BJ (cell line): ENCODE measurements at regions not wholly inside any gene's neighbourhood (a gene's known extent, or its start where the extent isn't known, plus 50 kb on each side); places are given as distances from the start of the nearest gene placed in this dataset.

Experiments
- CTCF ChIA-PET: fragments of 350-600 bp; formaldehyde crosslinking; extraction: SDS; loops from one replicate; lab custom pipeline; 2021; ENCODE audit warnings: antibody characterized with exemption, inconsistent platforms; lab: Yijun Ruan, JAX
- POLR2A ChIA-PET: fragments of 300-600 bp; sonication (Branson Sonifier 250); formaldehyde crosslinking; extraction: SDS; loops from one replicate; lab custom pipeline; 2021; ENCODE audit warnings: antibody characterized with exemption; lab: Charles Lee
- DNase-seq: peaks from one replicate; pipeline ENCODE4 v3.0.0-alpha.2; 2011; ENCODE audit warnings: low read depth
- H3K27me3 ChIP-seq: 2 replicates; pipeline ENCODE4 v1.6.0; 2011; ENCODE audit warnings: low read length; ENCODE audit not compliant: control insufficient read depth, insufficient read depth
- H3K36me3 ChIP-seq: 2 replicates; pipeline ENCODE4 v1.5.1; 2011; ENCODE audit warnings: low read length; ENCODE audit not compliant: control insufficient read depth, insufficient read depth
- H3K4me3 ChIP-seq: 2 replicates; pipeline ENCODE4 v1.5.1; 2011; ENCODE audit warnings: low read depth, mild to moderate bottlenecking, control low read depth, low read length
- TF ChIP-seq, protein P1 (sequence below): IDR thresholded peaks from 2 replicates; pipeline ENCODE4 v1.5.1; 2011; ENCODE audit warnings: low read depth, mild to moderate bottlenecking, control low read depth, inconsistent platforms, low read length, moderate library complexity; ENCODE audit not compliant: insufficient read depth

DNA sequence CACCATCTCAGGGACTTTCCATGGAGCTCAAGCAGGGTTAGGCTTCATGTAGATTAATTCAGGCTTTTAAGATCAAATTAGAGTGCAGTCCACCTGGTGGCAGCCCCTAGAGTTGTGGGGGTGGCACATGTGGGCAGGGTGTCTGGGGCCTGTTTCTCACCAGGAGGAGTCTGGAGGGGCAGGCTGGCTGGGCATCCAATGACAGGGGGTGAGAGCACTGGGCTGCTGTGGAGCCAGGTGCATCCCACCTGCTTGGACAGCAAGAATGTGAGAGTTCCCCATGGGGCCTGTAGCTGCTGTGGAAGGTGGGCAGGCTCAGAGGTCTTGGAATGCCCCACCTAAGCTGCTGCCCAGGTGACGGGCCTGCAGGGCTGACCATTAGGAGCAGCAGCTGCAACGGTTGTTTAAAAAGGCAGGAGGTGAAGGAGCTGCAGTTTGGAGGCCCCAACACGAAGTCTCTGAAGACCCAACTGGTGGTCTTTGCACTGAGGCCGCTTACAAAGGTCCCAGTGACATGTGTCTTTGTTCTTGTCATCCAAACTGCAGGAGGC lies 686.3 kb upstream of the HS6ST1 start:
- Histone ChIP-seq H3K4me3 (no peak overlapping the region), H3K27me3 (no peaks in the 10 kb centered on the region), H3K36me3 (no peaks in the 10 kb centered on the region)
- ChIA-PET CTCF (no interaction called here), POLR2A (no interaction called here)
- no peak for DNase-seq
- TF ChIP-seq, protein P1, sequence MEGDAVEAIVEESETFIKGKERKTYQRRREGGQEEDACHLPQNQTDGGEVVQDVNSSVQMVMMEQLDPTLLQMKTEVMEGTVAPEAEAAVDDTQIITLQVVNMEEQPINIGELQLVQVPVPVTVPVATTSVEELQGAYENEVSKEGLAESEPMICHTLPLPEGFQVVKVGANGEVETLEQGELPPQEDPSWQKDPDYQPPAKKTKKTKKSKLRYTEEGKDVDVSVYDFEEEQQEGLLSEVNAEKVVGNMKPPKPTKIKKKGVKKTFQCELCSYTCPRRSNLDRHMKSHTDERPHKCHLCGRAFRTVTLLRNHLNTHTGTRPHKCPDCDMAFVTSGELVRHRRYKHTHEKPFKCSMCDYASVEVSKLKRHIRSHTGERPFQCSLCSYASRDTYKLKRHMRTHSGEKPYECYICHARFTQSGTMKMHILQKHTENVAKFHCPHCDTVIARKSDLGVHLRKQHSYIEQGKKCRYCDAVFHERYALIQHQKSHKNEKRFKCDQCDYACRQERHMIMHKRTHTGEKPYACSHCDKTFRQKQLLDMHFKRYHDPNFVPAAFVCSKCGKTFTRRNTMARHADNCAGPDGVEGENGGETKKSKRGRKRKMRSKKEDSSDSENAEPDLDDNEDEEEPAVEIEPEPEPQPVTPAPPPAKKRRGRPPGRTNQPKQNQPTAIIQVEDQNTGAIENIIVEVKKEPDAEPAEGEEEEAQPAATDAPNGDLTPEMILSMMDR = no peak

DNA sequence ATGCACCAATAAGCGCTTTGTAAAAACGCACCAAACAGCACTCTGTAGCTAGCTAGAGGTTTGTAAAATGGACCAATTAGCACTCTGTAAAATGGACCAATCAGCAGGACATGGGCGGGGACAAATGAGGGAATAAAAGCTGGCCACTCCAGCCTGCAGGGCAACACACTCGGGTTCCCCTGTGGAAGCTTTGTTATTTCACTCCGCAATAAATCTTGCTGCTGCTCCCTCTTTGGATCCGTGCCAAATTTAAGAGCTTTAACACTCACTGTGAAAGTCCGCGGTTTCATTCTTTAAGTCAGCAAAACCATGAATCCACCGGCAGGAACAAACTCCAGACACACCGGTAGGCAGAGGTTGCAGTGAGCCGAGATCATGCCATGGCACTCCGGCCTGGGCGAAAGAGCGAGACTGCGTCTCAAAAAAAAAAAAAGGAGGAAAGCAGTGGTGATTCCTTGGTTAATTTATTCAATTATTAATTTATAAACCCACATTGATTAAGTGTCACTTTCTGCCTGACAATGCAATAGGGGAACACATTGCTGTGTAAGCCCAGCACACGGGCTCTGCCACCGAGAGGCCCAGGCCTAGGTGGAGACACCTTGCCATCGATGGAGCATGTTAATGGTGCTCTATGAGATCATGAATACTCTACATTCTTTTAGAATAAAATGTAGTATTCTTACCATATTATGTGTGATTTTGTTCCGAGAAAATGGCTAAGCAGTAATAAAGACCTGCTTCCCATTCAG lies 687.6 kb upstream of the HS6ST1 start:
- Histone ChIP-seq H3K4me3 (no peak overlapping the region), H3K27me3 (no peaks in the 10 kb centered on the region), H3K36me3 (no peaks in the 10 kb centered on the region)
- no peak for DNase-seq
- POLR2A ChIA-PET = no interaction called here
- TF ChIP-seq, protein P1 = no peak
- CTCF ChIA-PET = no interaction called here

DNA sequence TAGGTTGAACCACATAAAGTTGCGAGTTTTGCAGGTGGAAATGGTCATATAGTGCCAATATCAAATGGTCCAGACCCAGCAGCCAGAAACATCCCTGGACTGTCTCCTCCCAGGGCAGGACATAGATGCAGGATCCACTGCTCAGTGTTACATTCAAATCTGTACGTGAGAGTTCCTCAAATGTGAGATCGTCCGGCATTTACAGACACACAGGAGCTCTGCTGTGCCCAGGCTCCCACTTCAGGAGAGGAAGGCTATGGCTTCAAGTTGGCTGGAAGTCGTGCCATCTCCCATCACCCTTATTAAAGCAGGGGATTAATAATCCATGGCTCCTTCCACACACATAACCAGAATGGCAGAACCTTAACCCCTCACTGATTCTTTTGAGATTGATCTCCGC lies 688.2 kb upstream of the HS6ST1 start:
- Histone ChIP-seq H3K4me3 (no peak overlapping the region), H3K27me3 (no peaks in the 10 kb centered on the region), H3K36me3 (no peaks in the 10 kb centered on the region)
- POLR2A ChIA-PET = no interaction called here
- CTCF ChIA-PET = no interaction called here
- TF ChIP-seq, protein P1 = no peak
- no peak for DNase-seq

DNA sequence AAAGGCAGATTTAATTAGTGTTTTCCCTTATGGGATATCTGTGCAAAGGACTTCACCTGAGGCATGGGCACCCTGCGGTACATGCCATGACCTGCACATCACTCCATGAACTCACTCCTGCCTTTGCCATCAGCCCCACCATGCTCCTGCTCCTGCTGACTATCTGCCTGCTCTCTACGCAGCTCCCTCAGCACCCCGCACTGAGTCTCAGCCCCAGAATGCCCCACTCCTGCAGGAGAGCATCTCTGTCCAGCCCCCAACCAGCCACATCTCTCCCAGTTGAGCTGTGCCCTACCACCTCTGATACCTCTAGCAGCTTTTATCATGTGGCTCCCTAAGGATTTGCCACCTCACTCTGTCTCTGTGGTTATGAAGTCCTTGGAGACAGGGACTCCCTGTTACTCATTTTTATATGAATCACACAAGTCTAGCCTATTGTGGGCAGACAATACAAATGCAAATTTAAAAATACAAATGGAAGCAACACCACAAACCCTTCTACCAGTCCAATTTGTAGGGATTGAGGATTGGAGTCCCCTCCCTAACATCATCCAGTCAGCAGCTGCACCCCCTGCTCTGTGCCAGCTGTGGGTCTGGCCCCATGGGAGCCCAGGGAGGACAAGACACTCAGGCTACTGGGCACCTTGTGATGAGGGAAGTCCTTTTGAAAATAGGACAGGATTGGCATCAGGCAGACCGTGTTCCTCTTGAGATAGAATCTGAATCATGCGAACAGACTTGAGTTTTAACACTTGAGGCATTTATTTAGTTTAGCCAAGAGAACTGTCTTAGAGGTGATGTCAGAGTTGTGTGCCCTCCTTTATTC lies 689.6 kb upstream of the HS6ST1 start:
- TF ChIP-seq, protein P1 = no peak

DNA sequence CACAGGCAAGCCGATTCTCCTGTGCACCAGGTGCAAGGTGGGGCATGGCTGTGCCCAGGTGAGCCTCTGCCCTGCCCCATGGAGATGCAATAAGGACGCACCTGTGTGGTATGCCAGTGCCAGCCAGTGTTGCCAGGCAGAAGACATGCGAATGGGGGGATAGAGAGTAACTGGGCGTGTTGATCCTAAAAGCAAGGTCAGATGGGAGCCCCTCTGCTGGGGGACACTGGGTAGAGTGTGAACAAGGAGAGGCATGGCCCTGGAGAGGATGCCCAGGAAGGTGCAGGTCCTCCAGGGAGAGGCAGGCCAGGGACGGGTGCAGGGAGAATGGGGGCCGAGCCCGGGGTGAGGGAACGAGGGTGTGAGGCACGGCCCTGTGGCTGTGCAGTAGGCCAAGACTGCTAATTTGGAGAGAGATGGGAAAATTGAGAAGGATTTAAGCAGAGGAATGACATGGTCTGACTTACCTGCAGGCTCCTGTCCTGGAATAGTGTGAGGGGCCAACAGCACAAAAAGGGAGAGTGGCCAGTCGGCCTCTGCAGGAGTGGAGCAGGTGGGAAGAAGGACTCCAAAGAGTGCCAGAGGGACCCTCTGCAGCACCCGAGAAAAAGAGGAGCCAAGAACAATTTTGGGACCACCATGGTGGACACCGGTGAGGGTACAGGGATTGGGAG lies 690.4 kb upstream of the HS6ST1 start:
- TF ChIP-seq, protein P1 = no peak
- DNase-seq = no peak
- Histone ChIP-seq H3K36me3 (no peaks in the 10 kb centered on the region), H3K27me3 (no peaks in the 10 kb centered on the region), H3K4me3 (no peak overlapping the region)
- ChIA-PET CTCF (no interaction called here), POLR2A (no interaction called here)

More for the DNA sequence above, 689.6 kb upstream of the HS6ST1 start:
- ChIA-PET POLR2A (no interaction called here), CTCF (no interaction called here)
- DNase-seq = no peak
- no peak overlapping the region for H3K4me3 ChIP-seq
- no peaks in the 10 kb centered on the region for H3K27me3 ChIP-seq
- H3K36me3 ChIP-seq = no peaks in the 10 kb centered on the region
